Chondrocyte (in vitro differentiated cells): ENCODE measurements at regions not wholly inside any gene's neighbourhood (a gene's known extent, or its start where the extent isn't known, plus 50 kb on each side); places are given as distances from the start of the nearest gene placed in this dataset.

Source experiments
- DNase-seq: peaks from one replicate; pipeline ENCODE4 v3.0.0; 2021; ENCODE audit warnings: mixed read lengths, low spot score
- H3K27ac Mint-ChIP-seq: one replicate; pipeline ENCODE4 v1.8.0; 2021; ENCODE audit warnings: mild to moderate bottlenecking, moderate library complexity, mixed read lengths; ENCODE audit not compliant: unreplicated experiment
- H3K27me3 Mint-ChIP-seq: 2 replicates; pipeline ENCODE4 v1.8.0; 2021; ENCODE audit warnings: low read depth, mixed read lengths
- H3K36me3 Mint-ChIP-seq: 2 replicates; pipeline ENCODE4 v1.8.0; 2021; ENCODE audit warnings: low read depth, mixed read lengths
- H3K4me1 Mint-ChIP-seq: 2 replicates; pipeline ENCODE4 v1.8.0; 2021; ENCODE audit warnings: low read depth, mild to moderate bottlenecking, mixed read lengths
- H3K4me3 Mint-ChIP-seq: one replicate; pipeline ENCODE4 v1.8.0; 2021; ENCODE audit warnings: mild to moderate bottlenecking, moderate library complexity, mixed read lengths; ENCODE audit not compliant: unreplicated experiment
- H3K9me3 Mint-ChIP-seq: 2 replicates; pipeline ENCODE4 v1.8.0; 2021; ENCODE audit warnings: low read depth, mixed read lengths
- CTCF ChIP-seq: fragments of 200-600 bp; sonication (generic); IDR thresholded peaks from 2 replicates; pipeline ENCODE4 v1.5.0; 2021; ENCODE audit warnings: antibody characterized with exemption, mild to moderate bottlenecking, moderate library complexity

- no peaks in the 10 kb centered on the region for H3K4me1 Mint-ChIP-seq
- no peak overlapping the region for H3K4me3 Mint-ChIP-seq
- peaks cover 4% of the 10 kb centered on the region for H3K9me3 Mint-ChIP-seq
- H3K27ac Mint-ChIP-seq, result no peak overlapping the region
- H3K27me3 Mint-ChIP-seq, result peaks cover 11% of the 10 kb centered on the region
- TF ChIP-seq CTCF, result no peak
- no peak for DNase-seq
- no peaks in the 10 kb centered on the region for H3K36me3 Mint-ChIP-seq
Observed at GRCh38 chr3:182190056-182190455, 478.3 kb downstream of the SOX2 start.

GRCh38 chr3:182198345-182198744 is 486.6 kb downstream of the SOX2 start:
- Mint-ChIP-seq H3K4me1 (no peaks in the 10 kb centered on the region), H3K36me3 (no peaks in the 10 kb centered on the region), H3K9me3 (no peaks in the 10 kb centered on the region), H3K27ac (no peak overlapping the region), H3K4me3 (no peak overlapping the region), H3K27me3 (peaks cover 5% of the 10 kb centered on the region)
- TF ChIP-seq CTCF, result no peak
- DNase-seq, result no peak

DNA sequence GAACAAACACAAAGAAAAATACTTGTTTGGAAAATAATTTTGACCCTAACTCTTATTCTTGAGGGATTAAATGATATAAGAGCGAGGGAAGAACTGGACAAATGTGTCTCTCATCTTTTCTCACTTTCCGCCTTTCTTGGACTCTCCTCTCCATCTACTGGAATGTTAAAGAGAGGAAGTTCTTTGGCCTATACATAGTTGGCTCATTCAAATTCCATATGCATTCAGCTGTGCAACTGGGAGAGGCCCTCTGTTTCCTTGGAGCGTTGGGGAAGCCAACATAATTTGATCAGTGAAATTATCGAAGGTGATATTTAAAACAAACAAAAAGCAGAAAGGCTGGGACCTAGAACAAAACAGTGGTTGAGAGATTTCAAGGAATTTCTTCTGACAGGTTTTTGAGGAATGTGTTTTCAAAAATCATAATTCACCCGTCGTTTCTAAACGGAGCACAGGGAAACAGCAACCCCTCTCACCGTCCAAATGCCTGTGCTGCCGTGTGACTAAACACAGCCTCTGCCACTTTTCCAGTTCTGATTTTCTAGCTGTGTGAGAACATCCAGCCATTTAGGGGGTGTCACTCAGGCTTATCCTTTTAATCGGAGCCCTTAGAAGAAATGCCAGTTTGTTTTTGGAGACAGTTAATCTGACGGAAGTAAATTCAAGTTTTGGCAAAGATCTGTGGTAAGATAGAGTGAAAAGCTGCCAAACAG is 489.9 kb downstream of the SOX2 start:
- H3K27me3 Mint-ChIP-seq, result no peaks in the 10 kb centered on the region
- no peaks in the 10 kb centered on the region for H3K9me3 Mint-ChIP-seq
- no peak overlapping the region for H3K27ac Mint-ChIP-seq

DNA sequence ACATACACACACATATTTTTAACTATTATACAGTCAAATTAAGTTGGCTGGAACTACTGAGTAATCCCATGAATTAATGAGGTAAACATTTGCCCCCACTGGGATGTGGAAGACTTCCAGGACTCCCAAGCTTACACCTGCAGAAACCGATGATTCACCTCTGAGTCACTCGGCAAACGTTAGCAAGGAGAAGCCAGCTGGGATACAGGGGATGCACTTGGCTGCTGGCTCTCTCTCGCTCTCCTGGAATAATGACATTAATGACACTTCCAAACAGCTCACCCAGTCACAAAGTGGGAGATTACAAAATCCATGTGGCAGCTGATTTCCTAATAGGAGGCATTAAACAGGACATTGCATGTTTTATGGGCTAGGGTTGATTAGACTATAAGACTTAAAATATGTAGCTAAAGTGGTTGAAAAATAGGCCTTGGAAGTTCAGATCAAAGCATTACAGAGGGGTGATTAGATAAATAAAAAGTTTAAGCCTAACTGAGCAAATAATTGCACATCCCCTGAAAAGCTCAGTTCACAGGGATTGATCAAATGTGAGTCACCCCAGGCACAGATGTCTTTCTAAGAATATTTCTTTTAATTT is 500.9 kb downstream of the SOX2 start:
- Mint-ChIP-seq H3K27me3 (peaks cover 2% of the 10 kb centered on the region), H3K36me3 (no peaks in the 10 kb centered on the region), H3K4me1 (peaks cover 6% of the 10 kb centered on the region), H3K4me3 (no peak overlapping the region), H3K27ac (no peak overlapping the region), H3K9me3 (no peaks in the 10 kb centered on the region)
- DNase-seq, result no peak
- TF ChIP-seq CTCF, result no peak

More for the DNA sequence above, 489.9 kb downstream of the SOX2 start:
- TF ChIP-seq CTCF, result no peak
- Mint-ChIP-seq H3K4me3 (no peak overlapping the region), H3K36me3 (no peaks in the 10 kb centered on the region), H3K4me1 (no peaks in the 10 kb centered on the region)
- no peak for DNase-seq

- TF ChIP-seq CTCF, result no peak
- no peaks in the 10 kb centered on the region for H3K36me3 Mint-ChIP-seq
- DNase-seq, result no peak
- H3K4me1 Mint-ChIP-seq, result peaks cover 6% of the 10 kb centered on the region
- H3K4me3 Mint-ChIP-seq, result no peak overlapping the region
- H3K27me3 Mint-ChIP-seq, result peaks cover 2% of the 10 kb centered on the region
- H3K9me3 Mint-ChIP-seq, result no peaks in the 10 kb centered on the region
- no peak overlapping the region for H3K27ac Mint-ChIP-seq
Observed at GRCh38 chr3:182214416-182214815, 502.7 kb downstream of the SOX2 start.
